NCI-H345 treated with DMSO at 0.1 percent for 48 hours (cell line): ENCODE measurements at regions not wholly inside any gene's neighbourhood (a gene's known extent, or its start where the extent isn't known, plus 50 kb on each side); places are given as distances from the start of the nearest gene placed in this dataset.
A peak's percentile ranks its signal among the peaks of the same experiment; 100 is the strongest.

Experiments
- DNase-seq: peaks from one replicate; lab custom pipeline; 2025; ENCODE audit not compliant: unreplicated experiment; lab: John Stamatoyannopoulos, UW

- DNase-seq, result no peak
These were observed 57.4 kb downstream of the IGLL1 start for GRCh38 chr22:23522623-23523251.

- peak; percentile 93 for DNase-seq
These were observed 58.5 kb downstream of the IGLL1 start for GRCh38 chr22:23521441-23522113.

- DNase-seq, result no peak
These were observed 59.1 kb downstream of the IGLL1 start for GRCh38 chr22:23520863-23521440.

- no peak for DNase-seq
These were observed 60.5 kb downstream of the IGLL1 start for GRCh38 chr22:23519442-23520157.

- DNase-seq, result no peak
These were observed 61.5 kb downstream of the IGLL1 start for GRCh38 chr22:23518376-23519187.

- DNase-seq, result no peak
These were observed 62.2 kb downstream of the IGLL1 start for GRCh38 chr22:23517804-23518375.

- no peak for DNase-seq
These were observed 63.8 kb downstream of the IGLL1 start for GRCh38 chr22:23516304-23516703.

- DNase-seq, result no peak
These were observed 65.6 kb downstream of the IGLL1 start for GRCh38 chr22:23514322-23515038.

DNA sequence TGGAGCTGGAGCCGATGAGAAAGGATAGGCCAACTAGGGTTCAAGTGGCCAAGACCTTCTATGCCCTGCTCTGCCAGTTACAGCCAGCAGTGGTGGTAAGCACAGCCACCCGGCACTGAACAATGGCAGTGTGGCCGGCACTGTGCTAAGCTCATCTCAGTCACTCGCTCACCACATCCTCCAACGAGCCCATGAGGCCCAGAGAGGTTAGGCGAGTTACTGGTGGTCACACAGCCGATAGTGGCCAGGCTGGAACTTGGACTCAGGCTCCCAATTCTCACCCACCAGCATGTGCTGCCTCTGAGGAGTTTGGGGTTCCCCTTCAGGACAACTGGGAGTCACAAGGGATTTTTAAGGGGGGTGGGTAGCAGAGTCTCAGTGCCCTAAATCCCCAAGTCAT, 66.4 kb downstream of the IGLL1 start:
- DNase-seq, result no peak

- no peak for DNase-seq
These were observed 67.0 kb downstream of the IGLL1 start for GRCh38 chr22:23513133-23513532.

DNA sequence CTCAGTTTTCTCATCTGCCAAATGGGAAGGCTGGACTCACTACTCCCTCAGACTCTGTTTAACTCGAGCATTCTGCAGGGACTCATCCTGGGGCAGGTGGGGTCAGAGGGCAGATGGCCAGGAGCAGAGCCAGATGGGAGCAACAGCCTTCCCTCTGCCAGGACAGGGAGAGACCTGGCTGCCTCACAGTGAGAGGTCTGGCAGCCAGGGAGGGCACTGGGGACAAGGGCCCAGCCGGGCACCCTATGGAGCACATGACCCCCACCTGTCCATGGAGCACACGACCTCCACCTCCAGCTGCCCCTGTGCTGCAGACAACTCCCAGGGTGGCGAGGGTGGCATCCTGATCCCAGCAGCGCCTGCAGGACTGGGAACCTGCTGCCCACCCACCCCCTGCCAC, 67.4 kb downstream of the IGLL1 start:
- no peak for DNase-seq

GRCh38 chr22:23512348-23512705, 67.8 kb downstream of the IGLL1 start:
- no peak for DNase-seq

DNA sequence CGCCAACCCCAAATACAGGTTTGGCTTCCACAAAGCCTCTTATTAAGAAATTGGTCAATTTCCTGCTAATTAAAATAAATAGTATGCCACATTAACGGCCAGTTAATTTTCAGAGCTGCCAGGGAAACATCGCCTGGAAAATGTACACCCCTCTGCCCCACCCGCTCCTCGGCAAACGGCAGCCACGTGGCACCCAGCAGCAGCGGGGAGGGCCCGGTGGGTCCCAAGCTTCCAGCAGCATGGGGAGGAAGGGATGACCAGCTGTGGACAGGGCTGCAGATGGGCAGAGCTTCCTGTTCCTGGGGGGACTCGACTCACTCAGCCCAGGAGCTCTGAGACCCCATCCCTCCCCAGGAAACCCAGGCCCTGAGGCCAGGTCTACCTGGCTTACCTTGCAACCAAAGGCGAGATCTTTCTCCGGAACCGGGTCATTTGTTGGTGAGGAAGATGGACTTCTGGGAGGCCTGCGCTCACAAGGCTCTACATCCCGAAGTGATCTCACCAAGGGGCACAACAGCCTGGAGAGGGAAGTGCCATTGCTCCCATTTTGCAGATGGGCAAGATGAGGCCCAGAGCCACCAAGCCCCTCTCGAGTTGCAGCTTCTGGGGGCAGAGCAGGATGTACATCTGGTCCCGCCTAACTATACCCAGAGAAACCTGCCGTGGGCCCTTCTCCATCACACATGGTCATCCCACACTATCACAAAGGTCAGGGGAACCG, 68.3 kb downstream of the IGLL1 start:
- DNase-seq, result no peak

DNA sequence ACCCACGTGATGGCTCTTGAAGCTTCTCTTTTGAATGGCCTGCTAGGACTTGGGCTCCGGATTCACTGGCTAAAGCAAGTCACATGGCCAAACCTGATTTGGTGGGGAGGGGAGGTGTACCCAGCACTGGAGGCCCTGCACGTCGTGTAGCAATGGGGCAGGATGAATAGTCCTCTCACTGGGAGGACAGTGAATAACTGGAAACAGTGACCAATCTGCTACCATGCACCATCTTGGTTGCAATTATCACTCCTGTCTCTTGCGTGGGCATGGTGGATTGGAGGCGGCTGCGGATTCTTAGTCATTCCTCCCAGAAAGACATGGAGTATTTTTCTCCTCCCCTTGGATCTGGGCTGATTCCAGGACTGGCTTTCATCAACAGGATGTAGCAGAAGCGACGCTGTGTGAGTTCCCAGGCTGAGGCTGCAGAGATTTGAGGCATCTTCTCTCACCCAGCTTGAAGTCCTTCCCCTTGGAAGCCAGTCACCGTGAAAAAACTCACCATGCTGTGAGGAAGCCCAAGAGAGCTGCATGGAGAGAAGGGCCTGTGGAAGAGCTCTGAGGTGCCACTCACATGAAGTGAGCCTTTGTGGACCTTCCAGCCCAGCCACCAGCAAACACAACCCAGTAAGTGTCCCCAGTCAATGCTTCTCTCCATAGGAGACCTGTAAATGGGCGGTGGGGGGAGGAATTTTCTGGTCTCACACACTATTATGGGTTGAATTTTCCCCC, 70.4 kb downstream of the IGLL1 start:
- no peak for DNase-seq

DNA sequence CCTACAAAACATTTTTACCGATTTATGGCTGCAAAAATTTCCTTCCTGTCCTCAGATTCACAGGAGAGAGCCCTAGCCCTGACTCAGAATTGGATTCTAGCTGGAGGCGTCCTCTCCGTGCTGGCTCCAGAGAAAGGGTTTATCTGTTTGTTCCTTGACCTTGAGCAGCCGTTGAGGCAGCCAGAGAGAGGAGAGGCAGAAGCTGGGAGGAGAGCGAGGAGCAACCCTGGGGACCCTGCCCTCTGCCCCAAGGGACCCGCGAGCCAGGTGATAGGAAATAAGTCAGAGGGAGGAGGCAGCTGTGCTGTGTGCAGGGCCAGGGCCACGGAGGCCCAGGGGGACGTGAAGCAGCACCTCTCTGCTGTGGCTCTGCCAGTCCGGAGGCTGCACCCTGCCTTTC, 75.6 kb downstream of the IGLL1 start:
- no peak for DNase-seq

- no peak for DNase-seq
These were observed 76.2 kb downstream of the IGLL1 start for GRCh38 chr22:23503736-23504440.

DNA sequence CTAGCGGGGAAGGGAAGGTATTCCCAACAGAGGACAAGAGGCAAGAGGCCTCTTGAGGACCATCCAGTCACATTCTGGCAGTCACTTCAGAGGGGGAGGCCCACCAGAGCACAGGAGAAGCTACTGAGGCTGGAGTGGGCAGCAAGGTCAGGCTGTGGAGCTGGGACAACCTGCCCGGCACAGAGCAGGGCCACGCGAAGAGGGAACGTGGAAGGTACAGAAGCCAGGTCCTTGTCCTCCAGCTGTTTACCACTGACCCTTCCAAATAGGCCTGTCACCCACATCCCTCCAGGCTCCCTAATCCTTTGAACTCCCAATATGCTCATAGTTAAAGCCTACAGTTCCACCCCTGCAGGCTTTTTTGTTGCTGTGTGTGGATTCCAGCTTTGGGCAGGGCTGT, 76.9 kb downstream of the IGLL1 start:
- no peak for DNase-seq

DNA sequence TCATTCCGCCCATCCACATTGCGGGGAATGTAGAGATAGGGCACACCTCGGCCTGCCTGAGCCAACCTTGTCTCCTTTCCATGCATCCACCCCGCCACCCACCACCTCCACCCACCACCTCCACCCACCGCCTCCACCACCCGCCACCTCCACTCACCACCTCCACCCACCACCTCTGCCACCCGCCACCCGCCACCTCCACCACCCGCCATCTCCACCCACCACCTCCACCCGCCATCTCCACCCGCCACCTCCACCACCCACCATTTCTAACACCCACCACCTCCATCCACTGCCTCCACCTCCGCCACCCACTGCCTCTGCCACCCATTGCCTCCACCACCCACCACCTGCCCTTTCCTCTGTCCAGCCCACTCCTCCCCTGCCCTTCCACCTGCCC, 78.4 kb downstream of the IGLL1 start:
- no peak for DNase-seq
